SK-N-SH (cell line): ENCODE measurements at regions not wholly inside any gene's neighbourhood (a gene's known extent, or its start where the extent isn't known, plus 50 kb on each side); places are given as distances from the start of the nearest gene placed in this dataset.

Source experiments
- CTCF ChIA-PET: fragments of 300-600, 350-600 bp; formaldehyde crosslinking; extraction: SDS; loops from one replicate; lab custom pipeline; 2021; lab: Yijun Ruan, JAX
- POLR2A ChIA-PET: fragments of 350-600 bp; sonication (Branson Sonifier 250); formaldehyde crosslinking; extraction: SDS; loops from one replicate; lab custom pipeline; 2020; ENCODE audit warnings: antibody characterized with exemption, inconsistent platforms; lab: Yijun Ruan, JAX
- DNase-seq: peaks from one replicate; pipeline ENCODE4 v3.0.0; 2012
- H2AFZ ChIP-seq: fragments of 200-600 bp; sonication (generic); 2 replicates; pipeline ENCODE4 v1.8.1; 2016; ENCODE audit warnings: antibody characterized with exemption, mild to moderate bottlenecking, low read depth
- H3F3A ChIP-seq: fragments of 200-600 bp; sonication (generic); replicated peaks from 2 replicates; pipeline ENCODE3; 2016; ENCODE audit warnings: antibody characterized with exemption, mild to moderate bottlenecking; ENCODE audit not compliant: insufficient read depth
- H3K27ac ChIP-seq, 2 experiments: fragments of 200-500 bp in 1 of 2; fragments of 200-600 bp in 1 of 2; sonication (Bioruptor generic) in 1 of 2; sonication (generic), shearing (Covaris generic) in 1 of 2; 2 replicates each; pipeline versions ENCODE4 v1.5.1 to v1.6.1; 2014 to 2016; ENCODE audit warnings: low read depth in 2 of 2, inconsistent platforms in 1 of 2, low read length in 1 of 2, mild to moderate bottlenecking in 1 of 2, mixed read lengths in 1 of 2
- H3K27me3 ChIP-seq: fragments of 200-600 bp; sonication (generic), shearing (Covaris generic); 2 replicates; pipeline ENCODE4 v1.6.1; 2016; ENCODE audit warnings: mixed run types; ENCODE audit not compliant: insufficient read depth
- H3K36me3 ChIP-seq, 2 experiments: fragments of 200-500 bp in 1 of 2; fragments of 200-600 bp in 1 of 2; sonication (Bioruptor generic) in 1 of 2; sonication (generic) in 1 of 2; replicated peaks in 1 of 2; 2 replicates each; pipeline versions ENCODE3 to v1.5.1; 2014 to 2016; ENCODE audit warnings: low read length in 1 of 2, mild to moderate bottlenecking in 1 of 2; ENCODE audit not compliant: insufficient read depth in 2 of 2, control insufficient read depth in 1 of 2
- H3K4me1 ChIP-seq, 2 experiments: fragments of 200-500 bp in 1 of 2; fragments of 200-600 bp in 1 of 2; sonication (Bioruptor generic) in 1 of 2; sonication (generic), shearing (Covaris generic) in 1 of 2; 2 replicates each; pipeline versions ENCODE4 v1.5.1 to v1.6.1; 2014 to 2016; ENCODE audit warnings: low read depth in 1 of 2, low read length in 1 of 2, mixed run types in 1 of 2; ENCODE audit not compliant: insufficient read depth in 2 of 2, control insufficient read depth in 1 of 2
- H3K4me2 ChIP-seq: fragments of 200-600 bp; sonication (generic), shearing (Covaris generic); 2 replicates; pipeline ENCODE4 v1.6.1; 2017; ENCODE audit warnings: mixed run types
- H3K4me3 ChIP-seq, 2 experiments: fragments of 200-500 bp in 1 of 2; fragments of 200-600 bp in 1 of 2; sonication (Bioruptor generic) in 1 of 2; sonication (generic), shearing (Covaris generic) in 1 of 2; 2 replicates each; pipeline versions ENCODE4 v1.5.1 to v1.8.1; 2014 to 2016; ENCODE audit warnings: low read depth in 2 of 2, inconsistent platforms in 1 of 2, low read length in 1 of 2, mild to moderate bottlenecking in 1 of 2, mixed read lengths in 1 of 2, moderate library complexity in 1 of 2
- H3K79me2 ChIP-seq: fragments of 200-600 bp; sonication (generic); 2 replicates; pipeline ENCODE4 v1.8.1; 2017; ENCODE audit warnings: mild to moderate bottlenecking; ENCODE audit not compliant: insufficient read depth
- H3K9ac ChIP-seq: fragments of 200-600 bp; sonication (generic); 2 replicates; pipeline ENCODE4 v1.6.1; 2017; ENCODE audit warnings: mixed run types
- H3K9me2 ChIP-seq: fragments of 200-600 bp; sonication (generic); 2 replicates; pipeline ENCODE4 v1.6.1; 2017; ENCODE audit warnings: mixed run types
- H3K9me3 ChIP-seq: fragments of 200-600 bp; sonication (generic); 2 replicates; pipeline ENCODE4 v1.6.1; 2017; ENCODE audit warnings: mixed run types, mild to moderate bottlenecking, moderate library complexity
- H4K20me1 ChIP-seq: fragments of 200-600 bp; sonication (generic); 2 replicates; pipeline ENCODE4 v1.6.1; 2017; ENCODE audit warnings: mild to moderate bottlenecking, mixed run types; ENCODE audit not compliant: insufficient read depth
- CHD2 ChIP-seq: fragments of 150-350 bp; IDR thresholded peaks from 2 replicates; pipeline ENCODE4 v1.6.1; 2018; ENCODE audit warnings: low read length; ENCODE audit not compliant: partially characterized antibody
- CTCF ChIP-seq: fragments of 200-600 bp; sonication (generic); IDR thresholded peaks from 2 replicates; pipeline ENCODE4 v1.6.1; 2017; ENCODE audit warnings: antibody characterized with exemption, mild to moderate bottlenecking, moderate library complexity
- EP300 ChIP-seq, 2 experiments: IDR thresholded peaks; 2 replicates each; pipeline versions ENCODE4 v1.4.0 to v1.6.1; 2012; ENCODE audit warnings: borderline replicate concordance in 1 of 2, low read depth in 1 of 2, low read length in 1 of 2
- EZH2phosphoT487 ChIP-seq: fragments of 200-600 bp; sonication (generic); IDR thresholded peaks from 2 replicates; pipeline ENCODE4 v1.6.1; 2017; ENCODE audit warnings: low read depth, mixed run types, mild to moderate bottlenecking, antibody characterized with exemption, moderate library complexity, borderline replicate concordance
- FOSL2 ChIP-seq: IDR thresholded peaks from 2 replicates; pipeline ENCODE4 v1.4.0; 2012; ENCODE audit warnings: low read depth, mild to moderate bottlenecking, moderate library complexity, borderline replicate concordance
- FOXJ3 ChIP-seq: sonication (generic); formaldehyde crosslinking; IDR thresholded peaks from 2 replicates; pipeline ENCODE4 v1.5.1; 2020; ENCODE audit warnings: mild to moderate bottlenecking, missing genetic modification reagents
- GABPA ChIP-seq: IDR thresholded peaks from 2 replicates; pipeline ENCODE4 v1.4.0; 2012; ENCODE audit warnings: low read depth, mild to moderate bottlenecking
- IRF3 ChIP-seq: fragments of 150-350 bp; IDR thresholded peaks from 2 replicates; pipeline ENCODE4 v1.6.1; 2016; ENCODE audit warnings: mild to moderate bottlenecking, low read depth, low read length
- RCOR1 ChIP-seq: fragments of 150-350 bp; IDR thresholded peaks from 2 replicates; pipeline ENCODE4 v1.6.1; 2017; ENCODE audit warnings: antibody characterized with exemption, low read length
- REST ChIP-seq: IDR thresholded peaks from 2 replicates; pipeline ENCODE4 v1.6.1; 2012; ENCODE audit warnings: mild to moderate bottlenecking, low read depth, low read length, moderate library complexity
- RXRA ChIP-seq: IDR thresholded peaks from 2 replicates; pipeline ENCODE4 v1.4.0; 2012; ENCODE audit warnings: low read depth, mild to moderate bottlenecking, borderline replicate concordance
- SIN3A ChIP-seq: IDR thresholded peaks from 2 replicates; pipeline ENCODE4 v1.6.1; 2012; ENCODE audit warnings: low read depth, mild to moderate bottlenecking, low read length, moderate library complexity, borderline replicate concordance
- TAF1 ChIP-seq: IDR thresholded peaks from 2 replicates; pipeline ENCODE4 v1.6.1; 2012; ENCODE audit warnings: low read depth, mild to moderate bottlenecking, low read length, moderate library complexity, borderline replicate concordance
- TEAD4 ChIP-seq: IDR thresholded peaks from 2 replicates; pipeline ENCODE4 v1.4.0; 2012; ENCODE audit warnings: mild to moderate bottlenecking, borderline replicate concordance; ENCODE audit not compliant: insufficient read depth
- YY1 ChIP-seq: IDR thresholded peaks from 2 replicates; pipeline ENCODE4 v1.4.0; 2012; ENCODE audit warnings: low read depth, mild to moderate bottlenecking
- ZBTB33 ChIP-seq: IDR thresholded peaks from 2 replicates; pipeline ENCODE4 v1.4.0; 2012; ENCODE audit warnings: low read depth, borderline replicate concordance
- WGBS: methylation state at CpG from one replicate; pipeline ENCODE4 v1.1.6; 2017; ENCODE audit warnings: low lambda C conversion rate; 5-methylcytosine and 5-hydroxymethylcytosine counted together

DNA sequence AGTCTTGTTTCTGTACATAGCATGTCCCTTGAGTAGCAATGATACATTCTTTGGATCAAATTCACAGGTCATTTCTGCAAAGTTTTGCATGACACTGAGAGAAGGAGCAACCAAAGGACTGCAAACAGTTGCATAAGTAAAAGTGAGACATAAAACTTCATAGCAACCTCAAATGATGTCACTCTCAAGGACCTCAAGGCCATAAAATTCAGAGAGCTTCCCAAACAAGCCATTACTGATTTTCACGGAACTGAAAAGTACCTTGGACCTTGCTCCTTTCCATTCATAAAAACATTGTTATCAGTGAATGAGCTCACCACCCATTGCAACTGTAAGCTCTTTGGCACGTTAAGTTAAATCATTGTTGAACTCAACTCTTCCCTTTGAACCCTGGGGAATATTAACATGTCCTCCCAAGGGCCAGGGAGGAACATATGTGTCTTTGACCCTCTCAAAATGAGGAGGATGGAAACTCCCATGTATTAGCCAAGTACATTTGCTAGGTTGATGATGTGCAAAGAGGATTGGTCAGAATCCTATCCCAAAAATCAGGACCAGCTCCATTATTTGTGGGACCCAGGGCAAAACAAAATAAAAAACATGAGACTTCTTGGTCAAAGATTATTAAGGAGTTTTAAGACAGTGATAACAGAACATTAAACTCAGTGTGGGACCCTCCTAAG lies 275.0 kb upstream of the DYNLRB2 start:
- Histone ChIP-seq H3K9me2 (0 out of 2 replicates have a peak, but pooled peaks cover 3% of the 10 kb centered on the region), H3K9ac (no peak overlapping the region), H3F3A (no peaks in the 10 kb centered on the region), H3K4me2 (no peak overlapping the region), H3K27me3 (no peaks in the 10 kb centered on the region), H3K4me1 (peaks cover 0 to 5% of the 10 kb centered on the region in 2 experiments; a peak in 2 of 4 replicates), H3K36me3 (no peaks in the 10 kb centered on the region), H3K79me2 (no peaks in the 10 kb centered on the region), H3K27ac (no peak overlapping the region), H2AFZ (no peak overlapping the region), H3K9me3 (peaks cover 2% of the 10 kb centered on the region), H3K4me3 (no peak overlapping the region), H4K20me1 (no peaks in the 10 kb centered on the region)
- 17% methylated on average over 2 of the region's 2 CpGs for WGBS
- ChIA-PET CTCF (interaction anchor here (0.6 kb wide), 1 partner anchor 123 kb away, joined by 3 read pairs; no protein-coding TSS in a partner anchor), POLR2A (no interaction called here)
- TF ChIP-seq TAF1 (no peak), CTCF (no peak), FOXJ3 (no peak), EP300 (IDR thresholded peaks at IDR 0.05; ENCODE audit: borderline replicate concordance in 1 of 2, low read depth in 1 of 2, low read length in 1 of 2) (no peak), YY1 (no peak), SIN3A (no peak), ZBTB33 (no peak), RXRA (no peak)
- no peak for DNase-seq

GRCh38 chr16:80263848-80264694 lies 276.7 kb upstream of the DYNLRB2 start:
- Histone ChIP-seq H3K4me1 (peaks cover 0 to 5% of the 10 kb centered on the region in 2 experiments; a peak in 2 of 4 replicates), H3K79me2 (no peaks in the 10 kb centered on the region), H3K36me3 (no peaks in the 10 kb centered on the region), H3K4me2 (no peak overlapping the region), H3K9me3 (no peaks in the 10 kb centered on the region), H3K9me2 (no peaks in the 10 kb centered on the region), H4K20me1 (no peaks in the 10 kb centered on the region), H3K4me3 (no peak overlapping the region), H3K9ac (no peak overlapping the region), H3K27ac (no peak overlapping the region), H2AFZ (no peak overlapping the region), H3K27me3 (no peaks in the 10 kb centered on the region), H3F3A (no peaks in the 10 kb centered on the region)
- ChIA-PET POLR2A (no interaction called here), CTCF (no interaction called here)
- 44% methylated on average over 6 of the region's 6 CpGs for WGBS
- DNase-seq: no peak
- TF ChIP-seq CHD2: no peak
- TF ChIP-seq GABPA: no peak
- no peak for TF ChIP-seq REST
- no peak for TF ChIP-seq IRF3
- TF ChIP-seq FOSL2: no peak
- no peak for TF ChIP-seq SIN3A
- TF ChIP-seq RCOR1: no peak
- no peak for TF ChIP-seq TEAD4
- TF ChIP-seq EZH2phosphoT487: no peak
